GM10266 (cell line): ENCODE measurements at regions not wholly inside any gene's neighbourhood (a gene's known extent, or its start where the extent isn't known, plus 50 kb on each side); places are given as distances from the start of the nearest gene placed in this dataset.
A peak's percentile ranks its signal among the peaks of the same experiment; 100 is the strongest.
"Not testable (repeated sequence)": the region's sequence is repeated elsewhere in the genome, so short reads cannot be mapped to it uniquely, and the experiment has no call there.

Source experiments
- DNase-seq: peaks from one replicate; pipeline ENCODE4 v3.0.0; 2012; ENCODE audit errors: extremely low spot score
- CTCF ChIP-seq: IDR thresholded peaks from 2 replicates; pipeline ENCODE4 v1.5.1; 2012; ENCODE audit warnings: mild to moderate bottlenecking, low read depth; ENCODE audit not compliant: control insufficient read depth, insufficient read depth; ENCODE audit errors: missing control alignments

GRCh38 chr7:149607683-149608082 lies 110.1 kb upstream of the ZNF746 start:
- no peak for TF ChIP-seq CTCF
- DNase-seq: no peak

- no peak for DNase-seq
- TF ChIP-seq CTCF: no peak
Measured at GRCh38 chr7:149606826-149607225, 109.2 kb upstream of the ZNF746 start.

- no peak for TF ChIP-seq CTCF
- no peak for DNase-seq
Measured at GRCh38 chr7:149605696-149606095, 108.1 kb upstream of the ZNF746 start.

- no peak for DNase-seq
- no peak for TF ChIP-seq CTCF
Measured at GRCh38 chr7:149604521-149604920, 106.9 kb upstream of the ZNF746 start.

GRCh38 chr7:149600669-149601330 lies 103.2 kb upstream of the ZNF746 start:
- peak; percentile 49 for DNase-seq

GRCh38 chr7:149599636-149600206 lies 102.1 kb upstream of the ZNF746 start:
- no peak for TF ChIP-seq CTCF
- peak; percentile 32 for DNase-seq

GRCh38 chr7:149598721-149599308 lies 101.2 kb upstream of the ZNF746 start:
- TF ChIP-seq CTCF: peak; percentile 55
- DNase-seq: peak; percentile 33

GRCh38 chr7:149597789-149598188 lies 100.2 kb upstream of the ZNF746 start:
- DNase-seq: not testable (repeated sequence)
